ENCODE measurements at regions not wholly inside any gene's neighbourhood (a gene's known extent, or its start where the extent isn't known, plus 50 kb on each side); places are given as distances from the start of the nearest gene placed in this dataset.

- no peak for TF ChIP-seq ZBTB7A (IDR thresholded peaks at IDR 0.05; ENCODE audit: low read depth)
- no peak for TF ChIP-seq CREB1 (IDR thresholded peaks at IDR 0.05; ENCODE audit: low read depth)
- TF ChIP-seq TCF12 (IDR thresholded peaks at IDR 0.05; ENCODE audit: low read depth): no peak
- no peak for TF ChIP-seq YY1 (IDR thresholded peaks at IDR 0.05; ENCODE audit: low read depth)
- TF ChIP-seq RAD21 (IDR thresholded peaks at IDR 0.05; ENCODE audit: low read depth): no peak
- no peak for TF ChIP-seq TAF1 (IDR thresholded peaks at IDR 0.05; ENCODE audit: low read depth)
- no peak for TF ChIP-seq FOXM1 (IDR thresholded peaks at IDR 0.05; ENCODE audit: borderline replicate concordance, low read depth)
Observed at GRCh38 chrX:142671036-142671435, 354.7 kb upstream of the SPANXN4 start.

GRCh38 chrX:142663330-142664095 lies 362.2 kb upstream of the SPANXN4 start:
- TF ChIP-seq EP300 (IDR thresholded peaks at IDR 0.05; ENCODE audit: borderline replicate concordance) (no peak), TEAD4 (IDR thresholded peaks at IDR 0.05) (no peak), ZBTB7A (IDR thresholded peaks at IDR 0.05; ENCODE audit: low read depth) (no peak), REST (IDR thresholded peaks at IDR 0.05; ENCODE audit: low read depth) (no peak), EGR1 (IDR thresholded peaks at IDR 0.05) (no peak), USF1 (IDR thresholded peaks at IDR 0.05) (no peak), CEBPB (IDR thresholded peaks at IDR 0.05) (no peak), TCF12 (IDR thresholded peaks at IDR 0.05; ENCODE audit: low read depth) (no peak), RAD21 (IDR thresholded peaks at IDR 0.05; ENCODE audit: low read depth) (no peak), TAF1 (IDR thresholded peaks at IDR 0.05; ENCODE audit: low read depth) (no peak)

- TF ChIP-seq YY1 (IDR thresholded peaks at IDR 0.05; ENCODE audit: low read depth) (no peak), TAF1 (IDR thresholded peaks at IDR 0.05; ENCODE audit: low read depth) (no peak), NFIC (IDR thresholded peaks at IDR 0.05) (no peak), ZBTB7A (IDR thresholded peaks at IDR 0.05; ENCODE audit: low read depth) (no peak), CREB1 (IDR thresholded peaks at IDR 0.05; ENCODE audit: low read depth) (no peak), MAX (IDR thresholded peaks at IDR 0.05) (no peak), RAD21 (IDR thresholded peaks at IDR 0.05; ENCODE audit: low read depth) (no peak)
Observed at GRCh38 chrX:142661696-142662095, 364.0 kb upstream of the SPANXN4 start.

GRCh38 chrX:142655507-142655906 lies 370.2 kb upstream of the SPANXN4 start:
- TF ChIP-seq FOXM1 (IDR thresholded peaks at IDR 0.05; ENCODE audit: borderline replicate concordance, low read depth) (no peak), TEAD4 (IDR thresholded peaks at IDR 0.05) (no peak), EGR1 (IDR thresholded peaks at IDR 0.05) (no peak), MAX (IDR thresholded peaks at IDR 0.05) (no peak), REST (IDR thresholded peaks at IDR 0.05; ENCODE audit: low read depth) (no peak), USF1 (IDR thresholded peaks at IDR 0.05) (no peak), TAF1 (IDR thresholded peaks at IDR 0.05; ENCODE audit: low read depth) (no peak), ZBTB7A (IDR thresholded peaks at IDR 0.05; ENCODE audit: low read depth) (no peak), TCF12 (IDR thresholded peaks at IDR 0.05; ENCODE audit: low read depth) (no peak), NFIC (IDR thresholded peaks at IDR 0.05) (no peak), CEBPB (IDR thresholded peaks at IDR 0.05) (no peak)

GRCh38 chrX:142637206-142637605 lies 388.5 kb upstream of the SPANXN4 start:
- TF ChIP-seq TAF1 (IDR thresholded peaks at IDR 0.05; ENCODE audit: low read depth) (no peak), FOXM1 (IDR thresholded peaks at IDR 0.05; ENCODE audit: borderline replicate concordance, low read depth) (no peak), ZBTB7A (IDR thresholded peaks at IDR 0.05; ENCODE audit: low read depth) (no peak), TEAD4 (IDR thresholded peaks at IDR 0.05) (no peak), MAX (IDR thresholded peaks at IDR 0.05) (no peak), RAD21 (IDR thresholded peaks at IDR 0.05; ENCODE audit: low read depth) (no peak), USF1 (IDR thresholded peaks at IDR 0.05) (no peak), TCF12 (IDR thresholded peaks at IDR 0.05; ENCODE audit: low read depth) (no peak), REST (IDR thresholded peaks at IDR 0.05; ENCODE audit: low read depth) (no peak), NFIC (IDR thresholded peaks at IDR 0.05) (no peak), EP300 (IDR thresholded peaks at IDR 0.05; ENCODE audit: borderline replicate concordance) (no peak), CREB1 (IDR thresholded peaks at IDR 0.05; ENCODE audit: low read depth) (no peak)

Measured in Ishikawa (cell line).